Liver (tissue), 8 donors: ENCODE measurements at regions not wholly inside any gene's neighbourhood (a gene's known extent, or its start where the extent isn't known, plus 50 kb on each side); places are given as distances from the start of the nearest gene placed in this dataset.
"Not testable (repeated sequence)": the region's sequence is repeated elsewhere in the genome, so short reads cannot be mapped to it uniquely, and the experiment has no call there.

Source experiments
- DNase-seq: peaks from one replicate; pipeline ENCODE4 v3.0.0-alpha.2; 2017; ENCODE audit warnings: low spot score
- H3K27ac ChIP-seq, 2 donors: one replicate each; pipeline ENCODE4 v1.7.0; 2013; ENCODE audit warnings: inconsistent platforms in 2 of 2, low read length in 2 of 2, control low read depth in 1 of 2, low read depth in 1 of 2, mild to moderate bottlenecking in 1 of 2
- H3K27me3 ChIP-seq, 4 donors: one replicate each; pipeline versions ENCODE4 v1.6.1 to v1.7.0; 2013; ENCODE audit warnings: low read length in 3 of 4, inconsistent platforms in 1 of 4, mild to moderate bottlenecking in 1 of 4, moderate library complexity in 1 of 4; ENCODE audit not compliant: control insufficient read depth in 4 of 4, insufficient read depth in 4 of 4
- H3K36me3 ChIP-seq, 4 donors: one replicate each; pipeline versions ENCODE4 v1.6.1 to v1.7.0; 2013; ENCODE audit warnings: low read length in 3 of 4, mild to moderate bottlenecking in 3 of 4, low read depth in 1 of 4, moderate library complexity in 1 of 4; ENCODE audit not compliant: control insufficient read depth in 4 of 4, insufficient read depth in 3 of 4
- H3K4me1 ChIP-seq, 4 donors: one replicate each; pipeline versions ENCODE4 v1.6.1 to v1.7.0; 2013; ENCODE audit warnings: low read length in 3 of 4, mild to moderate bottlenecking in 3 of 4, moderate library complexity in 1 of 4; ENCODE audit not compliant: control insufficient read depth in 4 of 4, insufficient read depth in 4 of 4
- H3K4me3 ChIP-seq, 3 donors: one replicate each; pipeline versions ENCODE4 v1.6.1 to v1.7.0; 2013; ENCODE audit warnings: low read length in 3 of 3, control low read depth in 1 of 3, low read depth in 1 of 3, mild to moderate bottlenecking in 1 of 3
- H3K9ac ChIP-seq, 2 donors: one replicate each; pipeline ENCODE4 v1.7.0; 2013; ENCODE audit warnings: low read length in 2 of 2, mild to moderate bottlenecking in 2 of 2, moderate library complexity in 2 of 2, control low read depth in 1 of 2, low read depth in 1 of 2
- H3K9me3 ChIP-seq, 4 donors: one replicate each; pipeline versions ENCODE4 v1.6.1 to v1.7.0; 2013; ENCODE audit warnings: low read length in 3 of 4; ENCODE audit not compliant: control insufficient read depth in 4 of 4
- EGR1 ChIP-seq, 2 donors: IDR thresholded peaks; 2 replicates each; pipeline ENCODE4 v1.6.1; 2016 to 2018; ENCODE audit warnings: antibody characterized with exemption in 2 of 2, low read depth in 2 of 2
- FOXA1 ChIP-seq: IDR thresholded peaks from 2 replicates; pipeline ENCODE4 v1.6.1; 2016; ENCODE audit warnings: antibody characterized with exemption
- FOXA2 ChIP-seq: IDR thresholded peaks from 2 replicates; pipeline ENCODE4 v1.6.1; 2016; ENCODE audit warnings: antibody characterized with exemption
- GABPA ChIP-seq, 2 donors: IDR thresholded peaks in 1 of 2; conservative IDR thresholded peaks in 1 of 2; 2 replicates each; pipeline ENCODE4 v1.6.1; 2016; ENCODE audit warnings: antibody characterized with exemption in 2 of 2, mild to moderate bottlenecking in 1 of 2, moderate library complexity in 1 of 2
- HNF4A ChIP-seq, 2 donors: conservative IDR thresholded peaks; 2 replicates each; pipeline ENCODE4 v1.6.1; 2016; ENCODE audit warnings: antibody characterized with exemption in 2 of 2, mild to moderate bottlenecking in 2 of 2
- HNF4G ChIP-seq: IDR thresholded peaks from 2 replicates; pipeline ENCODE4 v1.6.1; 2016; ENCODE audit warnings: antibody characterized with exemption
- JUND ChIP-seq, 2 donors: IDR thresholded peaks; 2 replicates each; pipeline ENCODE4 v1.6.1; 2016; ENCODE audit warnings: antibody characterized with exemption in 2 of 2
- NR2F2 ChIP-seq: IDR thresholded peaks from 2 replicates; pipeline ENCODE4 v1.6.1; 2016; ENCODE audit warnings: antibody characterized with exemption
- RAD21 ChIP-seq, 2 donors: IDR thresholded peaks; 2 replicates each; pipeline ENCODE4 v1.6.1; 2016; ENCODE audit warnings: antibody characterized with exemption in 2 of 2, mild to moderate bottlenecking in 2 of 2
- RXRA ChIP-seq, 2 donors: IDR thresholded peaks; 2 replicates each; pipeline ENCODE4 v1.6.1; 2017 to 2018; ENCODE audit warnings: antibody characterized with exemption in 2 of 2, mild to moderate bottlenecking in 1 of 2
- SP1 ChIP-seq: IDR thresholded peaks from 2 replicates; pipeline ENCODE4 v1.6.1; 2018; ENCODE audit warnings: antibody characterized with exemption, mild to moderate bottlenecking
- TAF1 ChIP-seq: conservative IDR thresholded peaks from 2 replicates; pipeline ENCODE4 v1.6.1; 2016; ENCODE audit warnings: antibody characterized with exemption, mild to moderate bottlenecking
- WGBS: extraction: QIAGEN DNeasy Blood & Tissue Kit; methylation state at CpG from one replicate; pipeline ENCODE4 v1.1.7; 2013; 5-methylcytosine and 5-hydroxymethylcytosine counted together
- TF ChIP-seq, protein P1 (sequence below): IDR thresholded peaks from 2 replicates; pipeline ENCODE4 v1.6.1; 2016; ENCODE audit warnings: antibody characterized with exemption
- TF ChIP-seq, protein P2 (sequence below): IDR thresholded peaks from 2 replicates; pipeline ENCODE4 v1.6.1; 2016; ENCODE audit warnings: antibody characterized with exemption
- TF ChIP-seq, protein P3 (sequence below): fragments of 150-350 bp; IDR thresholded peaks from 2 replicates; pipeline ENCODE4 v1.5.1; 2017; ENCODE audit warnings: improper control_type of control experiment, low read depth, low read length; ENCODE audit not compliant: missing input control
- TF ChIP-seq, protein P4 (sequence below): IDR thresholded peaks from 2 replicates; pipeline ENCODE4 v1.6.1; 2016; ENCODE audit warnings: antibody characterized with exemption
- TF ChIP-seq, protein P5 (sequence below): IDR thresholded peaks from 2 replicates; pipeline ENCODE4 v1.6.1; 2016; ENCODE audit warnings: antibody characterized with exemption, mild to moderate bottlenecking
- donor health status: healthy.
- donor health status: healthy.
- donor health status: healthy.
- donor health status: healthy.
- donor health status: healthy.

- H3K36me3 ChIP-seq = no peaks in the 10 kb centered on the region
- H3K4me1 ChIP-seq = no peaks in the 10 kb centered on the region
- H3K27ac ChIP-seq = no peak overlapping the region
- no peaks in the 10 kb centered on the region for H3K9me3 ChIP-seq
- no peak for TF ChIP-seq JUND (IDR thresholded peaks at IDR 0.05)
- TF ChIP-seq, protein P1, sequence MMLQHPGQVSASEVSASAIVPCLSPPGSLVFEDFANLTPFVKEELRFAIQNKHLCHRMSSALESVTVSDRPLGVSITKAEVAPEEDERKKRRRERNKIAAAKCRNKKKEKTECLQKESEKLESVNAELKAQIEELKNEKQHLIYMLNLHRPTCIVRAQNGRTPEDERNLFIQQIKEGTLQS = no peak
- TF ChIP-seq, protein P2, sequence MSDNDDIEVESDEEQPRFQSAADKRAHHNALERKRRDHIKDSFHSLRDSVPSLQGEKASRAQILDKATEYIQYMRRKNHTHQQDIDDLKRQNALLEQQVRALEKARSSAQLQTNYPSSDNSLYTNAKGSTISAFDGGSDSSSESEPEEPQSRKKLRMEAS = no peak
- 93% methylated on average over 2 of the region's 2 CpGs for WGBS
- no peaks in the 10 kb centered on the region for H3K27me3 ChIP-seq
- H3K9ac ChIP-seq = no peak overlapping the region
- DNase-seq = no peak
- no peak overlapping the region for H3K4me3 ChIP-seq
Observed at GRCh38 chr17:14724770-14725169, 423.9 kb downstream of the HS3ST3B1 start.

DNA sequence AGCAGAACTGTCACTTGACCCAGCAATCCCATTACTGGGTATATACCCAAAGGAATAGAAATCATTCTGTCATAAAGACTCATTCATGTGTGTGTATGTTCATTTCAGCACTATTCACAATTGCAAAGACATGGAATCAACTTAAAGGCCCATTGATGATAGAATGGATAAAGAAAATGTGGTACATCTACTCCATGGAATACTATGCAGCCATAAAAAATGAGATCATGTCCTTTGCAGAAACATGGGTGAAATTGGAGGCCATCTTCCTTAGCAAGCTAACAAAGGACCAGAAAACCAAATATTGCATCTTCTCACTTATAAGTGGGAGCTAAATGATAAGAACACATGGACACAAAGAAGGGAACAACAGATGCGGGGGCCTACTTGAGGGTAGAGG, 422.5 kb downstream of the HS3ST3B1 start:
- H3K9me3 ChIP-seq, H3K4me1 ChIP-seq, H3K36me3 ChIP-seq, H3K4me3 ChIP-seq, H3K27me3 ChIP-seq, H3K27ac ChIP-seq, DNase-seq, H3K9ac ChIP-seq: not testable (repeated sequence)
- WGBS = 100% methylated on average over 1 of the region's 1 CpG

DNA sequence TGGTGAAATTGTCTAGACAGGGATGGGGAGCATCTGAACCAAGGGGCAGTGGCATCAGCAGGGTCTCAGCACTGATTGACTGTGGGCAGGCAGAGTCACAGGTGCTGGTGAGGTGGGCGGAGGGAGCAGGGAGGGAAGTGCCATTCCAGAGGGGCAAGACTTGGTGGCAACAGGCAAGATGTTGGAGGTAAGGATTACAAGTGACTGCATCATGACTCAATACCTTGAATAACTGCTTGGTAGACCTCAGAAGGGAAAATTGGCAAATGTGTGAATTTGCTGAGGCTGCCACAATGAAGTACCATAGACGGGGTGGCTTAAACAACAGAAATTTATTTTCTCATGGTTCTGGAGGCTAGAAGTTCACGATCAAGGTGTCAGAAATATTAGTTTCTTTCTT, 419.1 kb downstream of the HS3ST3B1 start:
- Histone ChIP-seq H3K9ac (no peak overlapping the region), H3K9me3 (no peaks in the 10 kb centered on the region), H3K4me3 (no peak overlapping the region), H3K4me1 (no peaks in the 10 kb centered on the region), H3K27me3 (no peaks in the 10 kb centered on the region), H3K36me3 (no peaks in the 10 kb centered on the region), H3K27ac (no peak overlapping the region)
- TF ChIP-seq HNF4A (conservative IDR thresholded peaks at IDR 0.05) = no peak
- TF ChIP-seq FOXA1 = no peak
- 94% methylated on average over 3 of the region's 3 CpGs for WGBS
- DNase-seq = no peak

DNA sequence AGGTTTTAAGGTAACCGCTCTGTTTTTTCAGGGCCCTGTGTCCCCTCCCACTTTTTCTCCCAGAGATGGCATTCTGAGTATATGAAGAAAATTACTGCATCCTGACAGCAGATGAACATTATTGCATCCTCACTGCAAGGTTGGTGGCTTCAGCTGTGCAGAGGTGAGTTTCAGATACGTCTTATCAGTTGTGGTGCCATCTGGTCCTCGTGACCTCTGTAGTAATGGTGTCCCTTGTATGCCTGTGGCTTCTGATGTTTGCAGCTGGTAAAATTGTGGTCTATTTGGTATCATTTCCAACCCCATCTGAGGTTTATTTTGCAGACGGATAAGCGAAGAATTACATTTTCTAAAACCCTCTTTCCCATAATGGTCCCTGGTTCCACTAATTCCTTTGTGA, 417.0 kb downstream of the HS3ST3B1 start:
- no peaks in the 10 kb centered on the region for H3K36me3 ChIP-seq
- no peaks in the 10 kb centered on the region for H3K9me3 ChIP-seq
- 69% methylated on average over 5 of the region's 5 CpGs for WGBS
- no peaks in the 10 kb centered on the region for H3K27me3 ChIP-seq
- no peak overlapping the region for H3K27ac ChIP-seq
- no peak for DNase-seq
- no peak overlapping the region for H3K9ac ChIP-seq
- no peaks in the 10 kb centered on the region for H3K4me1 ChIP-seq
- H3K4me3 ChIP-seq = no peak overlapping the region
- TF ChIP-seq RAD21 (IDR thresholded peaks at IDR 0.05) (no peak), FOXA1 (no peak), JUND (IDR thresholded peaks at IDR 0.05) (no peak), HNF4G (no peak), NR2F2 (no peak), TAF1 (no peak), GABPA (IDR thresholded peaks at IDR 0.05 in 1 of 2, conservative IDR thresholded peaks at IDR 0.05 in 1 of 2) (no peak), EGR1 (IDR thresholded peaks at IDR 0.05; ENCODE audit: low read depth in 2 of 2) (no peak), FOXA2 (no peak), SP1 (no peak), RXRA (IDR thresholded peaks at IDR 0.05) (no peak)
- TF ChIP-seq, protein P1 = no peak
- TF ChIP-seq, protein P3, sequence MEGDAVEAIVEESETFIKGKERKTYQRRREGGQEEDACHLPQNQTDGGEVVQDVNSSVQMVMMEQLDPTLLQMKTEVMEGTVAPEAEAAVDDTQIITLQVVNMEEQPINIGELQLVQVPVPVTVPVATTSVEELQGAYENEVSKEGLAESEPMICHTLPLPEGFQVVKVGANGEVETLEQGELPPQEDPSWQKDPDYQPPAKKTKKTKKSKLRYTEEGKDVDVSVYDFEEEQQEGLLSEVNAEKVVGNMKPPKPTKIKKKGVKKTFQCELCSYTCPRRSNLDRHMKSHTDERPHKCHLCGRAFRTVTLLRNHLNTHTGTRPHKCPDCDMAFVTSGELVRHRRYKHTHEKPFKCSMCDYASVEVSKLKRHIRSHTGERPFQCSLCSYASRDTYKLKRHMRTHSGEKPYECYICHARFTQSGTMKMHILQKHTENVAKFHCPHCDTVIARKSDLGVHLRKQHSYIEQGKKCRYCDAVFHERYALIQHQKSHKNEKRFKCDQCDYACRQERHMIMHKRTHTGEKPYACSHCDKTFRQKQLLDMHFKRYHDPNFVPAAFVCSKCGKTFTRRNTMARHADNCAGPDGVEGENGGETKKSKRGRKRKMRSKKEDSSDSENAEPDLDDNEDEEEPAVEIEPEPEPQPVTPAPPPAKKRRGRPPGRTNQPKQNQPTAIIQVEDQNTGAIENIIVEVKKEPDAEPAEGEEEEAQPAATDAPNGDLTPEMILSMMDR = no peak
- TF ChIP-seq, protein P4, sequence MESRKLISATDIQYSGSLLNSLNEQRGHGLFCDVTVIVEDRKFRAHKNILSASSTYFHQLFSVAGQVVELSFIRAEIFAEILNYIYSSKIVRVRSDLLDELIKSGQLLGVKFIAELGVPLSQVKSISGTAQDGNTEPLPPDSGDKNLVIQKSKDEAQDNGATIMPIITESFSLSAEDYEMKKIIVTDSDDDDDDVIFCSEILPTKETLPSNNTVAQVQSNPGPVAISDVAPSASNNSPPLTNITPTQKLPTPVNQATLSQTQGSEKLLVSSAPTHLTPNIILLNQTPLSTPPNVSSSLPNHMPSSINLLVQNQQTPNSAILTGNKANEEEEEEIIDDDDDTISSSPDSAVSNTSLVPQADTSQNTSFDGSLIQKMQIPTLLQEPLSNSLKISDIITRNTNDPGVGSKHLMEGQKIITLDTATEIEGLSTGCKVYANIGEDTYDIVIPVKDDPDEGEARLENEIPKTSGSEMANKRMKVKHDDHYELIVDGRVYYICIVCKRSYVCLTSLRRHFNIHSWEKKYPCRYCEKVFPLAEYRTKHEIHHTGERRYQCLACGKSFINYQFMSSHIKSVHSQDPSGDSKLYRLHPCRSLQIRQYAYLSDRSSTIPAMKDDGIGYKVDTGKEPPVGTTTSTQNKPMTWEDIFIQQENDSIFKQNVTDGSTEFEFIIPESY = no peak
- TF ChIP-seq, protein P5, sequence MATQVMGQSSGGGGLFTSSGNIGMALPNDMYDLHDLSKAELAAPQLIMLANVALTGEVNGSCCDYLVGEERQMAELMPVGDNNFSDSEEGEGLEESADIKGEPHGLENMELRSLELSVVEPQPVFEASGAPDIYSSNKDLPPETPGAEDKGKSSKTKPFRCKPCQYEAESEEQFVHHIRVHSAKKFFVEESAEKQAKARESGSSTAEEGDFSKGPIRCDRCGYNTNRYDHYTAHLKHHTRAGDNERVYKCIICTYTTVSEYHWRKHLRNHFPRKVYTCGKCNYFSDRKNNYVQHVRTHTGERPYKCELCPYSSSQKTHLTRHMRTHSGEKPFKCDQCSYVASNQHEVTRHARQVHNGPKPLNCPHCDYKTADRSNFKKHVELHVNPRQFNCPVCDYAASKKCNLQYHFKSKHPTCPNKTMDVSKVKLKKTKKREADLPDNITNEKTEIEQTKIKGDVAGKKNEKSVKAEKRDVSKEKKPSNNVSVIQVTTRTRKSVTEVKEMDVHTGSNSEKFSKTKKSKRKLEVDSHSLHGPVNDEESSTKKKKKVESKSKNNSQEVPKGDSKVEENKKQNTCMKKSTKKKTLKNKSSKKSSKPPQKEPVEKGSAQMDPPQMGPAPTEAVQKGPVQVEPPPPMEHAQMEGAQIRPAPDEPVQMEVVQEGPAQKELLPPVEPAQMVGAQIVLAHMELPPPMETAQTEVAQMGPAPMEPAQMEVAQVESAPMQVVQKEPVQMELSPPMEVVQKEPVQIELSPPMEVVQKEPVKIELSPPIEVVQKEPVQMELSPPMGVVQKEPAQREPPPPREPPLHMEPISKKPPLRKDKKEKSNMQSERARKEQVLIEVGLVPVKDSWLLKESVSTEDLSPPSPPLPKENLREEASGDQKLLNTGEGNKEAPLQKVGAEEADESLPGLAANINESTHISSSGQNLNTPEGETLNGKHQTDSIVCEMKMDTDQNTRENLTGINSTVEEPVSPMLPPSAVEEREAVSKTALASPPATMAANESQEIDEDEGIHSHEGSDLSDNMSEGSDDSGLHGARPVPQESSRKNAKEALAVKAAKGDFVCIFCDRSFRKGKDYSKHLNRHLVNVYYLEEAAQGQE = no peak
- TF ChIP-seq, protein P2 = no peak
